ENCODE measurements at regions not wholly inside any gene's neighbourhood (a gene's known extent, or its start where the extent isn't known, plus 50 kb on each side); places are given as distances from the start of the nearest gene placed in this dataset.

- Mint-ChIP-seq H3K36me3 (ENCODE audit: low read depth) (no peaks in the 10 kb centered on the region), H3K27ac (no peak overlapping the region), H3K4me1 (no peaks in the 10 kb centered on the region), H3K27me3 (peaks cover 9% of the 10 kb centered on the region), H3K4me3 (no peak overlapping the region), H3K9me3 (no peaks in the 10 kb centered on the region)
- intact Hi-C loops (cut with micrococcal nuclease), result no loop called here
- no peak for DNase-seq
These were observed 116.9 kb upstream of the PAX6 start for GRCh38 chr11:31927982-31928381.

- Mint-ChIP-seq H3K4me3 (no peak overlapping the region), H3K9me3 (no peaks in the 10 kb centered on the region), H3K27ac (no peak overlapping the region), H3K4me1 (no peaks in the 10 kb centered on the region), H3K27me3 (peaks cover 9% of the 10 kb centered on the region), H3K36me3 (ENCODE audit: low read depth) (no peaks in the 10 kb centered on the region)
- intact Hi-C loops (cut with micrococcal nuclease), result no loop called here
- DNase-seq, result no peak
These were observed 115.8 kb upstream of the PAX6 start for GRCh38 chr11:31926816-31927528.

- Mint-ChIP-seq H3K27ac (no peak overlapping the region), H3K9me3 (no peaks in the 10 kb centered on the region), H3K27me3 (peaks cover 7% of the 10 kb centered on the region), H3K4me3 (no peak overlapping the region), H3K4me1 (no peaks in the 10 kb centered on the region), H3K36me3 (ENCODE audit: low read depth) (no peaks in the 10 kb centered on the region)
- intact Hi-C loops (cut with micrococcal nuclease), result no loop called here
- no peak for DNase-seq
These were observed 115.0 kb upstream of the PAX6 start for GRCh38 chr11:31926106-31926505.

GRCh38 chr11:31922450-31922849 lies 111.3 kb upstream of the PAX6 start:
- no peaks in the 10 kb centered on the region for H3K4me1 Mint-ChIP-seq
- peaks cover 4% of the 10 kb centered on the region for H3K27me3 Mint-ChIP-seq
- intact Hi-C loops (cut with micrococcal nuclease), result no loop called here
- H3K27ac Mint-ChIP-seq, result no peak overlapping the region
- H3K9me3 Mint-ChIP-seq, result no peaks in the 10 kb centered on the region
- no peak for DNase-seq
- no peaks in the 10 kb centered on the region for H3K36me3 Mint-ChIP-seq (ENCODE audit: low read depth)
- no peak overlapping the region for H3K4me3 Mint-ChIP-seq

DNA sequence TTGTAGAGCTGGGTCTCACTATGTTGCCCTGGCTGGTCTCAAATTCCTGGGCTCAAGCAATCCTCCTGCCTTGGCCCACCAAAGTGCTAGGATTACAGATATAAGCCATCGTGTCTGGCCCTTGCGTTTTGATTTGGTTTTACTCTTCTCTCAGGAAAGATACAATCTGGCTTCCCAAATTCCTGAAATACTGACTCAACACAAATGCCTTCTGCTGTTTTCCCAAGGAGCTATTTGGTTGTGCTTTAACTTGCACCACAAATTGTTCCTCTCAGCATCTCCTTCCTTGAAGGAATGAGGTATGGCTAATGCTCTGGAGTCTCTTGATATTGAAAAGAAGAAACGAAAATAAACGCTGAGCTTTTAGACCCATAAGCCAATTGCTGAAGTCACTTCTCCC lies 110.0 kb upstream of the PAX6 start:
- Mint-ChIP-seq H3K36me3 (ENCODE audit: low read depth) (no peaks in the 10 kb centered on the region), H3K4me3 (no peak overlapping the region), H3K9me3 (no peaks in the 10 kb centered on the region), H3K4me1 (no peaks in the 10 kb centered on the region), H3K27me3 (peaks cover 4% of the 10 kb centered on the region), H3K27ac (no peak overlapping the region)
- intact Hi-C loops (cut with micrococcal nuclease), result no loop called here
- no peak for DNase-seq

- Mint-ChIP-seq H3K4me1 (no peaks in the 10 kb centered on the region), H3K36me3 (ENCODE audit: low read depth) (no peaks in the 10 kb centered on the region), H3K27ac (no peak overlapping the region), H3K4me3 (no peak overlapping the region), H3K27me3 (no peaks in the 10 kb centered on the region), H3K9me3 (no peaks in the 10 kb centered on the region)
- intact Hi-C loops (cut with micrococcal nuclease), result no loop called here
- no peak for DNase-seq
These were observed 108.1 kb upstream of the PAX6 start for GRCh38 chr11:31919175-31919574.

GRCh38 chr11:31915867-31916266 lies 104.7 kb upstream of the PAX6 start:
- DNase-seq, result no peak
- no peaks in the 10 kb centered on the region for H3K4me1 Mint-ChIP-seq
- H3K27me3 Mint-ChIP-seq, result peaks cover 1% of the 10 kb centered on the region
- no peaks in the 10 kb centered on the region for H3K36me3 Mint-ChIP-seq (ENCODE audit: low read depth)
- H3K9me3 Mint-ChIP-seq, result peaks cover 3% of the 10 kb centered on the region
- H3K27ac Mint-ChIP-seq, result no peak overlapping the region
- intact Hi-C loops (cut with micrococcal nuclease), result no loop called here
- H3K4me3 Mint-ChIP-seq, result no peak overlapping the region

DNA sequence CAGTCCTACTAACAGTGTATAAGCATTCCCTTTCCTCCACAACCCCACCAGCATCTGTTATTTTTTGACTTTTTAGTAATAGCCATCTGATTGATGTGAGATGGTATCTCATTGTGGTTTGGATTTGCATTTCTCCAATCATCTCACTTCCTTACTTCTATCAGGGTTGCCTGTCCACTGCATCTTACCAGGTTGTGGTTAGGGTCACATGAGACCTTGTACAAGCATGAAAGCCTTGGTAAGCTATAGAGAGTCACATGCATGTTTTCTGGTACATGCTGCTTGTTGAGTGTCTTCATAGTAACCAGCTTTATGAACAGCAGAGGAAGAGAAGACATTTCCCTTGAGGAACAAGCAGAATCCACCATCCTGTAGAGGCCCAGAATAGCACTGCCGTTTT lies 102.9 kb upstream of the PAX6 start:
- intact Hi-C loops (cut with micrococcal nuclease), result no loop called here
- Mint-ChIP-seq H3K9me3 (peaks cover 3% of the 10 kb centered on the region), H3K4me1 (no peaks in the 10 kb centered on the region), H3K4me3 (no peak overlapping the region), H3K36me3 (ENCODE audit: low read depth) (no peaks in the 10 kb centered on the region), H3K27me3 (peaks cover 1% of the 10 kb centered on the region), H3K27ac (no peak overlapping the region)
- DNase-seq, result no peak

GRCh38 chr11:31912808-31913207 lies 101.7 kb upstream of the PAX6 start:
- intact Hi-C loops (cut with micrococcal nuclease), result no loop called here
- no peaks in the 10 kb centered on the region for H3K36me3 Mint-ChIP-seq (ENCODE audit: low read depth)
- H3K4me3 Mint-ChIP-seq, result no peak overlapping the region
- no peak for DNase-seq
- no peak overlapping the region for H3K27ac Mint-ChIP-seq
- H3K27me3 Mint-ChIP-seq, result peaks cover 1% of the 10 kb centered on the region
- H3K9me3 Mint-ChIP-seq, result peaks cover 3% of the 10 kb centered on the region
- no peaks in the 10 kb centered on the region for H3K4me1 Mint-ChIP-seq

DNA sequence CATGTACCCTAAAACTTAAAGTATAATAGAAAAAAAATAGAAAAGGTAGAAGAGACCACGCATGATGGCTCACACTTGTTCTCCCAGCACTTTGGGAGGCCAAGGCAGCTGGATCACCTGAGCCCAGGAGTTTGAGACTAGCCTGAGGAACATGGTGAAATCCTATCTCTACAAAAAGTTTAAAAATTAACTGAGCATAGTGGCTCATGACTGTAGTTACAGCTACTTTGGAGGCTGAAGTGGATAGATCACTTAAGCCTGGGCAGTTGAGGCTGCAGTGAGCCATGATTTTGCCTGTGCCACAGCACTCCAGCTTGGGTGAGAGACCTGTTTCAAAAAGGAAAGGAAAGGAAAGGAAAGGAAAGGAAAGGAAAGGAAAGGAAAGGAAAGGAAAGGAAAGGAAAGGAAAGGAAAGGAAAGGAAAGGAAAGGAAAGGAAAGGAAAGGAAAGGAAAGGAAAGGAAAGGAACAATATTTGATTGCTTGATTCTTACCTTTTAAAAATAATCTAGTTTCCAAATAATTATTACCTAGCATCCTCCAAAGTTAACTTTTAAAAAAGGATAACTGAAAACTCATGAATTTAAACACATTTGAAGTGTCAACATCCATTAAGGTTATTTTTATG lies 99.9 kb upstream of the PAX6 start:
- Mint-ChIP-seq H3K36me3 (ENCODE audit: low read depth) (no peaks in the 10 kb centered on the region), H3K27me3 (peaks cover 1% of the 10 kb centered on the region), H3K9me3 (peaks cover 3% of the 10 kb centered on the region), H3K4me3 (no peak overlapping the region), H3K27ac (no peak overlapping the region), H3K4me1 (no peaks in the 10 kb centered on the region)
- intact Hi-C loops (cut with micrococcal nuclease), result no loop called here
- no peak for DNase-seq

- no peak for DNase-seq
- Mint-ChIP-seq H3K36me3 (ENCODE audit: low read depth) (no peaks in the 10 kb centered on the region), H3K4me1 (no peaks in the 10 kb centered on the region), H3K27me3 (no peaks in the 10 kb centered on the region), H3K27ac (no peak overlapping the region), H3K4me3 (no peak overlapping the region), H3K9me3 (peaks cover 5% of the 10 kb centered on the region)
- intact Hi-C loops (cut with micrococcal nuclease), result no loop called here
These were observed 92.3 kb upstream of the PAX6 start for GRCh38 chr11:31903225-31904074.

DNA sequence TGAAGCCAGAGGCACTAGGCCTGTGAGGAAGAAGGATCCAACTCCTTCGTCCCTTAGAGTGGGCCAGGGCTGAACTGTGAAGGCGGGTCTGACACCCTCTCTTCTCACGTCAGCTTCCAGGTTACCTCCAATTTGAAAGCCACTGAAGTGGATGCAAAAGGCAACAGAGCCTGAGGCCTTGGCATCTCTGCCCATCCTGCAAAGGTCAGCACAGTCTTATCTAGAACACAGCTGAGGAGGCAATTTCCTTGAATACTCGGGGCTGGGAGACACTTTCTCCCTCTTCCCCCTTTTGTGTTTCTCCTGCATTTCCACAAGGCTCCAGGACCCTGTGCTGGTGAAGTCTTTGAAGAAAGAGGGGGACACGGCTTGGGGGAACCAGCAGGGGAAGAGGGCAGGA lies 91.6 kb upstream of the PAX6 start:
- intact Hi-C loops (cut with micrococcal nuclease), result no loop called here
- no peak for DNase-seq

GRCh38 chr11:31895926-31896325 lies 84.8 kb upstream of the PAX6 start:
- Mint-ChIP-seq H3K4me1 (no peaks in the 10 kb centered on the region), H3K9me3 (peaks cover 5% of the 10 kb centered on the region), H3K27ac (no peak overlapping the region), H3K36me3 (ENCODE audit: low read depth) (no peaks in the 10 kb centered on the region), H3K27me3 (no peaks in the 10 kb centered on the region), H3K4me3 (no peak overlapping the region)
- no peak for DNase-seq
- intact Hi-C loops (cut with micrococcal nuclease), result no loop called here

More for the DNA sequence above, 91.6 kb upstream of the PAX6 start:
- H3K4me1 Mint-ChIP-seq, result no peaks in the 10 kb centered on the region
- no peaks in the 10 kb centered on the region for H3K36me3 Mint-ChIP-seq (ENCODE audit: low read depth)
- peaks cover 5% of the 10 kb centered on the region for H3K9me3 Mint-ChIP-seq
- H3K27ac Mint-ChIP-seq, result no peak overlapping the region
- H3K27me3 Mint-ChIP-seq, result no peaks in the 10 kb centered on the region
- no peak overlapping the region for H3K4me3 Mint-ChIP-seq

GRCh38 chr11:31887180-31887579 lies 76.1 kb upstream of the PAX6 start:
- H3K27ac Mint-ChIP-seq, result no peak overlapping the region
- peaks cover 2% of the 10 kb centered on the region for H3K27me3 Mint-ChIP-seq
- no peaks in the 10 kb centered on the region for H3K9me3 Mint-ChIP-seq
- H3K4me1 Mint-ChIP-seq, result no peaks in the 10 kb centered on the region
- DNase-seq, result no peak
- intact Hi-C loops (cut with micrococcal nuclease), result no loop called here
- no peaks in the 10 kb centered on the region for H3K36me3 Mint-ChIP-seq (ENCODE audit: low read depth)
- no peak overlapping the region for H3K4me3 Mint-ChIP-seq

Measured in activated CD4-positive, alpha-beta T cell treated with anti-CD3 and anti-CD28 coated beads, Interleukin-2, amount 10 ng/mL, durations not matched to agents 24 days and 14 days (primary cell).